HG02970 (cell line): ENCODE measurements at regions not wholly inside any gene's neighbourhood (a gene's known extent, or its start where the extent isn't known, plus 50 kb on each side); places are given as distances from the start of the nearest gene placed in this dataset.

Experiments used
- ATAC-seq: cut with Tn5 transposase; IDR thresholded peaks from one replicate; pipeline ENCODE4 v1.9.1; 2021; ENCODE audit warnings: mild to moderate bottlenecking, moderate library complexity, moderate number of reproducible peaks; ENCODE audit not compliant: unreplicated experiment, low FRiP score

- ATAC-seq: no peak
These were observed 320.4 kb downstream of the RPS24 start for GRCh38 chr10:78354101-78354500.

- ATAC-seq: no peak
These were observed 322.7 kb downstream of the RPS24 start for GRCh38 chr10:78356291-78356900.

DNA sequence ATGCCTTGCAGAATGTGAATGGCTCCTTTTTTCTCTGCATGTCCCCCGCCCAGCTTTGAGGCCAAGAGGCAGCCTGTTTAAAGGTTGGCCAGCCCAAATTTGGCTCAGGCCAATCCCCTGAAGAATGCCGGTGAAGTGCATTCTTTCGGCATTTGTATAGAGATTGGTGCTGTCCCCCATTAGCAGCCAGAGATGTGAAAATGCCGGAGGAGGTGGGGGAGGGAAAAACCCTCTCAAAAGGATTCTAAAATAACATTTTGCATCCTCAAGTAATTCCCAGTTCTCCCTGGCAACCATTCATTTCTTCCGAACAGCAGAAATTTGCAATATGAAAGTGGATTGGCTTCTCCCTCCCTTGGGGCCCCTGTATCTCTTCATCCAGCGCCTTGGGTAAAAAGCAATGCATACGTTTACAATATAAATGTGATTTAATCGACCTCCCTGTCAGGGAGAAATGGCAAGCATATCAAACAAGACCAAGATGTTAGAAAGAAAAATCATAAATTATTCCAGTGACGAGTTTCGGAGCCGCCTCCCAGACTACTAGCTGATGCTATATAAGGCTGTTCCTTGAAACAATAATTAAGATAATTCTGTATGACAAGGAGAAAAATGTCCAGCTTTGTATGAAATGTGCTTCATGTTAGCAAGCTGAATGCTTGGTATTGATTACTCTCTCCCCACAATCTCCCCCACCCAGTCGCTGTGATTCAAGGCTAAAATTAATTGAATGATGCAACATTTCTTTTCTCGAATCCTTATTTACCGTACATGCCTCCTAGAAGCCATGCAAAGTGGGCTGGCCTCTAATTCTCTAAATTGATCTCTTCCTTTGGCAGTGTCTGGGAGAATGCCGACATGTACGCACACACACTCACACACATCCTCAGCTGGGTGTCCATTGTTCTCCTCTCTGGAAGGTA, 323.7 kb downstream of the RPS24 start:
- ATAC-seq: no peak

- no peak for ATAC-seq
These were observed 324.7 kb downstream of the RPS24 start for GRCh38 chr10:78358351-78358750.

DNA sequence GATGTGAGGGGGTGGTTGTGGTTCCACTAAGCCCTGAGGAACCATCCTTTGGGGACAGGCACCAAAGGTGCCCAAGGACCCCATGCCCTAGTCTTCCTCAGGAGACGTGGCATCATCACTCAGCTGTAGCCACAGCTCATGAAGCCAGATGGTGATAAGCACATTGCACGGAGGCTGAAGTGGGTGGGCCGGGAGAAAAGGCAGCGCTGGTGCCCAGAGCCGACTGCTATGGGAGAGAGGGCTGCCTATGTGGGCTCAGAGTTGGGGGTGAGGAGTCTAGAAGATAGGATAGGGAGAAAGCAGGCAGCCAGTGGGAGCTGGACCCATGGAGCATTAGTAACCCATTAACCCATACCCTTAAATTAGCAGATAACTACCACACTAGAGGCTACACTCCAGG, 325.3 kb downstream of the RPS24 start:
- ATAC-seq: no peak

GRCh38 chr10:78359640-78360091, 326.0 kb downstream of the RPS24 start:
- no peak for ATAC-seq

- no peak for ATAC-seq
These were observed 326.6 kb downstream of the RPS24 start for GRCh38 chr10:78360284-78360683.

- no peak for ATAC-seq
These were observed 327.4 kb downstream of the RPS24 start for GRCh38 chr10:78361031-78361430.

- no peak for ATAC-seq
These were observed 328.9 kb downstream of the RPS24 start for GRCh38 chr10:78362406-78363022.

DNA sequence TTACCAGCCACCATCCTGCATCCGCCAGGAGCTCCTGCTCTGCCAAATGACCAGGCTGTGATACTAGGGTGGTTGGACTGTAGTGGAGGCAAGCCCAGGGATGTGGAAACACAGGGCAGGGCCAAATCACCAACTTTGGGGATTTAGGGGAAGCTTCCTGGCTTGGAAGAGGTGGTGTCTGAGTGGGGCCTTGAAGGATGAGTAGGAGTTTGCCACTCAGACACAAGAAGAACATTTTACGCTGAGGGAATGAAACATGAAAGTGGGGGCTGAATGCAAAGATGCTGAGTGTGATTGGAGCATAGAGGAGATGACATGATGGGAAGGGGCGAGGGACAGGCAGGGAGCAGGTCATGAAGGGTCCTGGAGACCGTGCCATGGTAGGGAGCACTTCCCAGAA, 329.5 kb downstream of the RPS24 start:
- ATAC-seq: no peak

- ATAC-seq: no peak
These were observed 332.0 kb downstream of the RPS24 start for GRCh38 chr10:78365694-78366093.

DNA sequence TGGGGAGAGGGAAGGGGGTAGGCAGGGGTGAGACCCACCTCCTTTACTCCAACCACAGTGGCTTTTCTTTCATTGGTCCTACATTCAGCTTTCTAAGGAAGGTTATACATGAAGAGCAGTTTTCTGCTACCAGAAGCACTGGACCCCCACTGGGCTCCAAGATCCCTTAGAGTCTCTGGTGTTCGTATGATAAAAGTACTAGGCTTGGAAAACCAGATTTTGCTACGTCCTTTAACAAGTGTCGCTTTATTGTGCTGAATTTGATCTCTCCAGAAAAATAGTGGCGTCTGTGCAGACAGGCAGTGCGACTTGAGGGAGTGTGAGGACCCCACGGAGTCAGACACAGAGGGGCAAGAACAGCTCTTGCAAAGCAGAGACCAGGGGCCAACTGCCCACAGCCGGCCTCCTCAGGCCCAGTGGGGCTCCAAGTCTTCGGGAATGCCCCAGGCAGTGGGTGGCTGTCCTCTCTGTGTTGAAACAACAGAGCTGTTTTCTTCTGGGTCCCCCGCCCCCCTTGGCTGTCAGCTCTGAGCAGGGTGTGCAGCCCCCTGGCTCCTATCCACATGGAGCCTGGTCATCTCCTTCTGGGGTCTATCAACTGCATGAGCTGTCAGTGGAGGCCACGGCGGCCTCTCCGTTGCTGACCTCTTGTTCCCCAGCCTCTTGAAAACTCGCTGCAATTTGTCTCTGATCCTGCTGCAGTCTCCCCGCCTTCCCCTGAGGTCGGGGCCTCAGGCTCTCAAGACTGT, 333.2 kb downstream of the RPS24 start:
- no peak for ATAC-seq

- no peak for ATAC-seq
These were observed 334.1 kb downstream of the RPS24 start for GRCh38 chr10:78367751-78368150.

DNA sequence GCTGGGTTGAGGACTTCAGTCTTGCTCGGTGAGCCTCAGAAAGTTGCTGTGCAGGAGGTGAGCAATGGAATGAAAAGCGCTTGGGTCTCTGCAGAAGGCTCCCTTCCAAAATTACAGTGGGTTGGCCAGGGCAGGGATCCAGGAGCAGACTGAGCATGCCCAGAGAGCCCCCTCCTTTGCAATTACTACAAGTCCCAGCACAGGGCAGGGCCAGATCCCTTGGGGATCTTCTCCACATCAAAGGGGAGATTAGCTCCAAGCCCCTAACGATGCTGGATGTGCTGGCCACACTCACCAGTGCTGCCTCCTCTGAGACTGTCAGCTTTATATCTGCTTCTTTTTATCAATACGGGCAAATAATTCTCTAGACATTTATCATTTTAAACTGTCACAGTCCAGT, 337.5 kb downstream of the RPS24 start:
- no peak for ATAC-seq

DNA sequence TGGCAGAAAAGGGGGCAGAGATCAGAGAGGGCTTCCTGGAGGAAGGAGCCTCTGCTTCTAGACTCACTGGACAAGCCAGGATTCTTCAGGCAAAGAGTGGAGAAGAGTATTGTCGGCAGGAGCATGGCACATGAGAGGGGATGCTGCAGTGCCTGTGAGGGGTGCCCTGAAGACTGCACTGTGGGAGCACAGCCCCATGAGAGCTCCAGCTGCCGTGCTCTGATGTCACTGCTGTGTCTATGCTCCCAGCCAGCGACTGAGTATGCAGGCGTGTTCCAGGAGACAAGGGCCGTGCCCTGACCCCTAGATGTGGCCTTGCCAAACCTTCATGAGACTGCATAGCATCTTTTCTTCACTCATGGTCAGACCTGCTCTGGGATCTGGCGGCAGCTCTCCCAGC, 339.1 kb downstream of the RPS24 start:
- no peak for ATAC-seq

DNA sequence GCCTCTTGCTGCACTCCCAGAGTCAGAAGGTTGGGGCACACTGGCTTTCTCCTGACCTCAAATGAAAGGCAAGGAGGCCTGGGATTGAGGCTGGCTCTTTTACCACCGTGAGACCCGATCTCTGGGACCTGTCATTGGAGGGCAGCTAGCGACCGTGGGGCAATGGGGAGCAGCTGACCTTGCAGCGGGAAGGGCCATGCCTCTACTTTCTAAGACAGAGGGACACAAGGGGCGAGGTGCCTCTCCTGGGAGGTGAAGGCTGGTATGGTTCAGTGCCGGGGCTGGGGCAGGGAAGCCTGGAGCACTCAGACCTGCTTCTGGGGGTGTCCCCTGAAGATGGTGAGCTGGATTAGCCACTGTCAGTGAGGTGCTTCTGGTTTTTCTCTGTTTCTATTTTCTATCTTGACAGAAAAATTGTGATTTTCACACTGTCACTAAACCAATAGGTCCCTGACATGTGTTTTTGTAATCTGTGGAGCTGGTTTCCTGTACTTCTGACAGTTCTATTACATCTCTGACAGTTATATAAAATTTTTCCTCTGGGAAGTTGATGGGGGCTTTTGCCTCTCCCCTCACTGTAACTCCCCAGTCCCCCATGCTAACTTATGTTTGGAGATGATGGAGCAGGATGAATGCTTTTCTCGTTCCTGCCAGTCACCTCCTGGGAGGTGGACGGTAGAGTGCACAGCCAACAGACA, 340.8 kb downstream of the RPS24 start:
- no peak for ATAC-seq

DNA sequence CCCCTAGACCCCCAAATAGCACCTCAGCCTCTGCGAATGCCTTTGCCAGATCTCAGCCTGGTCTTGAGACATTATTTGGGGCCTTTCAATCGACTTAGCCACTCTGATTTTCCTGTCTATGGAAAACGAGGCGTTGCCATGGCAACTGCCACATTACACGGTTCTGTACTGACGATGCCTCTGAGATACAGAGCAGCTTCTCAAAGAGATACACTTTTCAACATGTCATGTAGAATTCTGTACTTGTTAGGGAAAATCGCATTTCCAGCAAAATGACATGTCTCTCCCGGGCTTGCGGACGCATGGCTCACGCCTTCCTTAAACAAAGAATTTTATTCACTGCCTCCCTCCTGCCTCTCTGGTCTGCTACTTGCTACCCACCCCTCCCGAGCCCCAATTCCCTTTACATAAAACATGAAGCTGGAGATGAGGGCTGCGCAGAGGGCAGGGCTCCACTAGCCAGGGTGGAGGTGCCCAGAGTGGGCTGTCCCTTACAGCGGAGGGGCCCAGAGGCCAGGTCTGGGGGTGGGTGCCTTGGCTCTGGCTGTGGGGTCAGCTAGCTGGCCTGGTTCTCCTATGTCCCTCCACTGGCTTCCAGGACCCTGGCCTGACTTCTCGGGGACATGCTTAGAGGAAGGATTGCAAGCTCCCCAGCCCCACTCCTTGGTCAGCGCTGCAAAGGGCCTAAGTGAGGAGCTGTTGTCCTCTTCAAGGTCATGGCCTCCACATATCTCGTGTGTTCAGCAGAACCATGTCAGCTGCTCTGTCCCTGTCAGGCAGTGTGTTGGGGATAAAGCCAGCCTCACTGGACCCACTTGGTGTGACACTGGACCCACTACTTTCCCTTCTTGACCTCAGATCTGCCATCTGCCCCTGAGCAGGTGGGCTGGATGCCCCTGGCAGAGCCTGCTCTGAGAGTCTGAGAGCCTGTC, 342.5 kb downstream of the RPS24 start:
- no peak for ATAC-seq

DNA sequence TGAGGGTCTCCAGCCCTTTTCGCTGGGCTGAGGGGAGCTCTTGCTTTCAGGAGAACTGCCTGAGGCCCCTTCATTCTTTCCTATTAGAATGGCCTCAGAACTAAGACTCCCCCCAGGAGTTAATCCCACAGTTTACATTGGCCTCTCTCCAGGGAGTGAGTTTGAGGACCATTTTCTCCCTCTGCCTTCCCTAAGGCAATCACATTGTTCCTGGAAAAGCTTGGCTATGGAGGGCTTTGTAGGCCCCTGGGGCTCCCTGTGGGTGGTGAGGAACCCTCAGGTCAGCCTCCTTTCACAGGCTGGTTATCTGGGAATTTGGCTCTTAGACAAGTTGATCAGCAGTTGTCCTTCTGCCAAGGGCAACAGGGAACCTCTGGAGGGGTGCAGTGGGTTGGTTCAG, 343.7 kb downstream of the RPS24 start:
- ATAC-seq: no peak

- no peak for ATAC-seq
These were observed 344.5 kb downstream of the RPS24 start for GRCh38 chr10:78378192-78378591.
